NT2/D1 (cell line): ENCODE measurements at regions not wholly inside any gene's neighbourhood (a gene's known extent, or its start where the extent isn't known, plus 50 kb on each side); places are given as distances from the start of the nearest gene placed in this dataset.

Experiments used
- SUZ12 ChIP-seq: IDR thresholded peaks from 2 replicates; pipeline ENCODE4 v1.6.1; 2011; ENCODE audit not compliant: insufficient read length, insufficient read depth; ENCODE audit errors: extremely low read depth
- YY1 ChIP-seq: IDR thresholded peaks from 2 replicates; pipeline ENCODE4 v1.6.1; 2011; ENCODE audit not compliant: insufficient read length, insufficient read depth

DNA sequence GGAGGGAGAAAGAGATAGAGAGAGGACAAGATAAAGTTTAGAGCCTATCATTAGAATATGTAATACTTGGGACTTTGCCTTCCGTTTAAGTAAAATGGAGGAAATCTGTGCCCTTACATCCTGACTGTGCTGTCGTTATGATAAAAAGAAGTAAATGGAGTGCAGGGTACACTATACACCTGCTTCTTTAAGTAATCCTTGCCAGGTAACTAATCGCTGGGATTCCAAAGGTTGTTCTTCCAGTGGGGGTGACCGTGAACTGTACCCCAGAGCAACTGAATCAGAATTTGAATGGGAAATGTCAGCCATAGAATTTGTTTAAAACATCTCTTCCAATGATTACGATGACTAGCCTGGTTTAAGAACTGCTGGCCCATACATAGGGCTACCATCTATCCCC, 126.1 kb upstream of the EEA1 start:
- no peak for TF ChIP-seq YY1
- TF ChIP-seq SUZ12, result no peak
